ENCODE measurements at regions not wholly inside any gene's neighbourhood (a gene's known extent, or its start where the extent isn't known, plus 50 kb on each side); places are given as distances from the start of the nearest gene placed in this dataset.

DNA sequence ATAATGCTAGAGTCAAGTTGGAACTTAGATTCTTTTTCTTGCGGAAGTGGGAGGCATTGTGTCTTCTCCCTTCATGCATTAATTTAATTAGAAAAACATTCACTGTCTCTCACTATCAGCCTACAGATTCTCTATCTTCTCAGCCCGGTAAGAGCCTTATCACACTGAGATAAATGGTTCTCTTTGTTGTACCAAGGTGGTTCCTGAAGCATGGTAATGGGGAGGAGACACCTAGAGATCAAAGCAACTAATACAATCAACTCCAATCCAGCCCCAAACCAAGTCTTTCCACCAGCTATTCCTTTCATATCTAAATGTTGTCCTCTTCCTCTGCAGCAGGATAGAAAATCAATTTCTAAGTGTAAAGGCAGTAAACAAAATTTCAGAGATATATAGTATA, 210.8 kb downstream of the DAD1 start:
- H3K9me2 ChIP-seq (replicated peaks; ENCODE audit: low read depth, low read length), result no peaks in the 10 kb centered on the region
- H3K4me3 ChIP-seq (ENCODE audit: low read length, poor library complexity, severe bottlenecking), result no peak overlapping the region
- no peak overlapping the region for H3K4me2 ChIP-seq (ENCODE audit: low read depth, low read length, poor library complexity, severe bottlenecking)
- no peak for TF ChIP-seq EZH2phosphoT487 (IDR thresholded peaks at IDR 0.05; ENCODE audit: borderline replicate concordance)
- TF ChIP-seq, protein P1, sequence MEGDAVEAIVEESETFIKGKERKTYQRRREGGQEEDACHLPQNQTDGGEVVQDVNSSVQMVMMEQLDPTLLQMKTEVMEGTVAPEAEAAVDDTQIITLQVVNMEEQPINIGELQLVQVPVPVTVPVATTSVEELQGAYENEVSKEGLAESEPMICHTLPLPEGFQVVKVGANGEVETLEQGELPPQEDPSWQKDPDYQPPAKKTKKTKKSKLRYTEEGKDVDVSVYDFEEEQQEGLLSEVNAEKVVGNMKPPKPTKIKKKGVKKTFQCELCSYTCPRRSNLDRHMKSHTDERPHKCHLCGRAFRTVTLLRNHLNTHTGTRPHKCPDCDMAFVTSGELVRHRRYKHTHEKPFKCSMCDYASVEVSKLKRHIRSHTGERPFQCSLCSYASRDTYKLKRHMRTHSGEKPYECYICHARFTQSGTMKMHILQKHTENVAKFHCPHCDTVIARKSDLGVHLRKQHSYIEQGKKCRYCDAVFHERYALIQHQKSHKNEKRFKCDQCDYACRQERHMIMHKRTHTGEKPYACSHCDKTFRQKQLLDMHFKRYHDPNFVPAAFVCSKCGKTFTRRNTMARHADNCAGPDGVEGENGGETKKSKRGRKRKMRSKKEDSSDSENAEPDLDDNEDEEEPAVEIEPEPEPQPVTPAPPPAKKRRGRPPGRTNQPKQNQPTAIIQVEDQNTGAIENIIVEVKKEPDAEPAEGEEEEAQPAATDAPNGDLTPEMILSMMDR (conservative IDR thresholded peaks at IDR 0.05; ENCODE audit: low read length), result no peak
- H3K9ac ChIP-seq (ENCODE audit: low read depth, low read length, poor library complexity, severe bottlenecking), result no peak overlapping the region
- H3K27me3 ChIP-seq (ENCODE audit: insufficient read depth, low read length, poor library complexity, severe bottlenecking), result no peaks in the 10 kb centered on the region
- H3K36me3 ChIP-seq (ENCODE audit: insufficient read depth, low read length), result no peaks in the 10 kb centered on the region
- no peaks in the 10 kb centered on the region for H3F3A ChIP-seq (ENCODE audit: low read depth)
- H3K9me3 ChIP-seq (ENCODE audit: insufficient read depth, low read depth, low read length), result no peaks in the 10 kb centered on the region
- no peak overlapping the region for H2AFZ ChIP-seq (ENCODE audit: low read length)
- peaks cover 29% of the 10 kb centered on the region; the same call in 1 of the 2 replicates for H3K79me2 ChIP-seq (ENCODE audit: insufficient read depth, low read length)
- peaks cover 34% of the 10 kb centered on the region for H3K4me1 ChIP-seq (ENCODE audit: insufficient read depth, low read length, poor library complexity, severe bottlenecking)
- H4K20me1 ChIP-seq (ENCODE audit: insufficient read depth, low read length, poor library complexity, severe bottlenecking), result no peaks in the 10 kb centered on the region

DNA sequence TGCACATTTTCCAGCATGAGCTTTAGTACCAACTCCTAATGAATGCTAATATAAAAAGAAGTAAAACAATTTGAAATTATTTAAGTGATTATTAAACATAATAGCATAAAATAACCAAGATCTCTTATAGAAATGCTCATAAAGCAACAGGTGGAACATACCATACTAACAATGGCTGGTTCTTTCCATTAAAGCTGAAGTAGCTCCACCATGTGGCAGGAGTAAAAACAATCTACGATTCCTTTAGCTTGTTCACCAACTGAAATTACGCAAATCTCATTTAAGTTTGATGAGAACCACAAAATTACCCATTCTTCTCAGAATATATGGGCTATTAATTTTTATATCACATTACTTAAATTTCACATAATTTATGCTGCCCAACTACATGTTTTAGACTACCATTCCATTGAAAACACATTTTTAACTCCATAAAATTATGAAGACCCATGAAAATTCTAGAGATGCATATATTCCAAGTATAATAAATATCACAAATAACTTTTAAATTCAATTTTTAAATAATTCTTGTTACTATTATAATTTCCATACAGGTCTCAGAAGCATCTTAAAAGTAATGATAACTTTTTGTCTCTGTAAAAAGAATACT, 213.6 kb downstream of the DAD1 start:
- Histone ChIP-seq H3K9ac (ENCODE audit: low read depth, low read length, poor library complexity, severe bottlenecking) (no peak overlapping the region), H3K36me3 (ENCODE audit: insufficient read depth, low read length) (no peaks in the 10 kb centered on the region)
- TF ChIP-seq, protein P1 (conservative IDR thresholded peaks at IDR 0.05; ENCODE audit: low read length), result peak; percentile 58
- no peak for TF ChIP-seq EZH2phosphoT487 (IDR thresholded peaks at IDR 0.05; ENCODE audit: borderline replicate concordance)

DNA sequence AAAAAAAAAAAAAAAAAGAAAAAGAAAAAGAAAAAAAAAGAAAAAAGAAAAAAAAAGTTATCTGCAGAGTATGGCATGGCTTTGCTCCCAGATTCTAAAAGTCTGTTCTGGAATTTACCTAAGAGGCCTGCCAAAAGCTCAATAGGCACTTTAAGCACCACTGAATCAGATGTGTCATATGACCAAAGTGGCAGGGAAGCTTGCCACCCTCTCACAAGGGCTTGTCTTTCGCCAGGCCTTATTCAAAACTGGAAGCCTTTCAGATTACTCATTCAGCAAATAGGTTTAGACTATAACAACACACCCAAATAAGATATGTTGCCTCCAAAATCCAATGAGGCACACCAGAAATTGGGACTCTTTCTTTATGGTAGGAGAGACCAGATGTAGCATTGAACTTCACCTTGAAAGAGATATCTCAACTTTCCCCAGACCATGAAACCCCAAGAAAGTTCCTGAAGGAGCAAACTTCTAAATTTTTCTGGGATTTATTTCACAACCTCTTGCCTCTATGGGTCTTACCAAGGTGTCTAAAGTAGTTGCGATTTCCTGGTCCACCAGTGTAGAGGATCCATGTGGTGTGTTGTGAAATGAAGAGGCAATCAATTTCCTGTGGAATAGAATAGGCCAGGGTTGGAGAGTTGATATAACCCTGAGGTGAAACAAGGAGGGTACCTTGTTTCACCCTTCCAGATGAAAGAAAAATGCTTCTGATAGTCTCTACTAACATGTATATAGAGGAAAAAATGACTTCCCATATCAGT, 218.8 kb downstream of the DAD1 start:
- no peak overlapping the region for H3K4me2 ChIP-seq (ENCODE audit: low read depth, low read length, poor library complexity, severe bottlenecking)
- H3K36me3 ChIP-seq (ENCODE audit: insufficient read depth, low read length), result no peaks in the 10 kb centered on the region
- no peaks in the 10 kb centered on the region for H3K9me2 ChIP-seq (replicated peaks; ENCODE audit: low read depth, low read length)

More for the DNA sequence above, 213.6 kb downstream of the DAD1 start:
- H3K4me1 ChIP-seq (ENCODE audit: insufficient read depth, low read length, poor library complexity, severe bottlenecking), result peaks cover 12% of the 10 kb centered on the region
- H3K9me2 ChIP-seq (replicated peaks; ENCODE audit: low read depth, low read length), result no peaks in the 10 kb centered on the region
- no peaks in the 10 kb centered on the region for H3K27me3 ChIP-seq (ENCODE audit: insufficient read depth, low read length, poor library complexity, severe bottlenecking)
- no peak overlapping the region for H2AFZ ChIP-seq (ENCODE audit: low read length)
- no peaks in the 10 kb centered on the region for H3K9me3 ChIP-seq (ENCODE audit: insufficient read depth, low read depth, low read length)
- no peak overlapping the region for H3K4me2 ChIP-seq (ENCODE audit: low read depth, low read length, poor library complexity, severe bottlenecking)
- H3K79me2 ChIP-seq (ENCODE audit: insufficient read depth, low read length), result peaks cover 4% of the 10 kb centered on the region; the same call in 1 of the 2 replicates
- no peaks in the 10 kb centered on the region for H3F3A ChIP-seq (ENCODE audit: low read depth)
- H3K4me3 ChIP-seq (ENCODE audit: low read length, poor library complexity, severe bottlenecking), result no peak overlapping the region
- no peaks in the 10 kb centered on the region for H4K20me1 ChIP-seq (ENCODE audit: insufficient read depth, low read length, poor library complexity, severe bottlenecking)

More for the DNA sequence above, 218.8 kb downstream of the DAD1 start:
- Histone ChIP-seq H3K9me3 (ENCODE audit: insufficient read depth, low read depth, low read length) (no peaks in the 10 kb centered on the region), H4K20me1 (ENCODE audit: insufficient read depth, low read length, poor library complexity, severe bottlenecking) (no peaks in the 10 kb centered on the region), H3K9ac (ENCODE audit: low read depth, low read length, poor library complexity, severe bottlenecking) (no peak overlapping the region), H3F3A (ENCODE audit: low read depth) (no peaks in the 10 kb centered on the region), H3K4me1 (ENCODE audit: insufficient read depth, low read length, poor library complexity, severe bottlenecking) (no peaks in the 10 kb centered on the region), H3K79me2 (ENCODE audit: insufficient read depth, low read length) (no peaks in the 10 kb centered on the region), H3K27me3 (ENCODE audit: insufficient read depth, low read length, poor library complexity, severe bottlenecking) (no peaks in the 10 kb centered on the region), H2AFZ (ENCODE audit: low read length) (no peak overlapping the region), H3K4me3 (ENCODE audit: low read length, poor library complexity, severe bottlenecking) (no peak overlapping the region)
- TF ChIP-seq, protein P1 (conservative IDR thresholded peaks at IDR 0.05; ENCODE audit: low read length), result no peak
- no peak for TF ChIP-seq EZH2phosphoT487 (IDR thresholded peaks at IDR 0.05; ENCODE audit: borderline replicate concordance)

All from Loucy (cell line).